ENCODE measurements at regions not wholly inside any gene's neighbourhood (a gene's known extent, or its start where the extent isn't known, plus 50 kb on each side); places are given as distances from the start of the nearest gene placed in this dataset.

- in situ Hi-C loops (cut with HindIII; ENCODE audit: low sequenced_read_pairs) = no loop called here
Measured at GRCh38 chr20:39946053-39946810, 742.8 kb downstream of the MAFB start.

DNA sequence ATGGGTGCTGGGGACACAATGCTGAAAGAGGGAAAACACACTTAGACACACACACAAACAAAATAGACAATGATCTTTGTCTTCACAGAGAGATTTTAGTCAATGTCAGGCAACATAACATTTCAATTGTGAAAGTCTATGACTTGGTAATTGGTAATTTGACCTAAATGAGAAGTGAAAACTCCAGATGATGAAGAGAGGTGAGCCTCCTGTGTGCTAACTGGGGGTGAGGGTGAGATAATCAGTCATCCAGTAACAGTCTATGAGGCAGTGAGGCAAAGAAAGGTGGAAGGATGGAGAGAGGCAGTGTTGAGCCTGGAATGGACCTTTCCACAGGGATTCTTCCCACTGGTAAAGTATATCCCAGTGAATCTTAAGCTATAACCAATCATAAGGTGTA lies 744.2 kb downstream of the MAFB start:
- no peak for DNase-seq (ENCODE audit: low spot score)
- in situ Hi-C loops (cut with HindIII; ENCODE audit: low sequenced_read_pairs) = no loop called here

More at GRCh38 chr20:39946053-39946810, 742.8 kb downstream of the MAFB start:
- DNase-seq (ENCODE audit: low spot score) = no peak

DNA sequence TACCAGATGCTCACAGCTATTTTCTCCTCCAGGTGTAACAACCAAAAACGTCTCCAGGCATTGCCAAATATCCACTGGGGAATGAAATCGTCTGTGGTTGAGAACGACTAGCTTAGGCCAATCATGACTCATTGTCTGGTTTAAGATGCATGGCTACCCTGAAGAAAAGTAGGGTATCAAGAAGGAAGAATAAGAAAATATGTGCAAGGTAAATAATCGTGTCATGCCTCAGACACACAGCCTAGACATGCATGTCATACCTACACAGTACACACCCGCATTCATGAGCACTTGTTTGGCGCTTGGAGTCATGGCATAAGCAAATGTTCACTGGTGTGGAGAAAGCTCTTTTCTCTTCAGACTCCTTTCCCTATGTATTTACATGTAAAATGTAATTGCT lies 745.7 kb downstream of the MAFB start:
- in situ Hi-C loops (cut with HindIII; ENCODE audit: low sequenced_read_pairs) = no loop called here
- DNase-seq (ENCODE audit: low spot score) = no peak

DNA sequence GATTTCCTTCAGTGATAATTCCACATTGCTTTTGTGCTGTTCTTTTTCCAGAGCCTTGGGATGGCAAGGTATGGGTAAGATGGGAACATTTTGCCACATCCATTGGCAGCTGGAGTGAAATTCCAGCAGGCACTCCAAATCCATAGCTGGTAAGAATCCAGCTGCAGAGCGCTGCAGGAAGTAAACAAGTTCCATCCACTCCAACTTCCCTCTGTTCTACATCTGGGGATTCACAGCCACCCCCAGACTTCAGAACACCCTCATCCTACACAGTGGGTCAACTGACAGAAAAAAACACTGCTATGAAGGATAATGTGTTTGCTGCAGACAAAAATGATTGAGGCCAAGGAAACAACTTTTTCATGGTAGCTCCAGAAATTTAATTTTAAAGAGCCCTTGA lies 747.8 kb downstream of the MAFB start:
- DNase-seq (ENCODE audit: low spot score) = no peak
- in situ Hi-C loops (cut with HindIII; ENCODE audit: low sequenced_read_pairs) = no loop called here

GRCh38 chr20:39939241-39939865 lies 749.7 kb downstream of the MAFB start:
- no peak for DNase-seq (ENCODE audit: low spot score)
- in situ Hi-C loops (cut with HindIII; ENCODE audit: low sequenced_read_pairs) = no loop called here

- in situ Hi-C loops (cut with HindIII; ENCODE audit: low sequenced_read_pairs) = no loop called here
- no peak for DNase-seq (ENCODE audit: low spot score)
Measured at GRCh38 chr20:39936401-39936800, 752.6 kb downstream of the MAFB start.

GRCh38 chr20:39935901-39936300 lies 753.1 kb downstream of the MAFB start:
- in situ Hi-C loops (cut with HindIII; ENCODE audit: low sequenced_read_pairs) = no loop called here
- no peak for DNase-seq (ENCODE audit: low spot score)

GRCh38 chr20:39916236-39916765 lies 772.7 kb downstream of the MAFB start:
- in situ Hi-C loops (cut with HindIII; ENCODE audit: low sequenced_read_pairs) = no loop called here
- DNase-seq (ENCODE audit: low spot score) = no peak

GRCh38 chr20:39913274-39913673 lies 775.8 kb downstream of the MAFB start:
- in situ Hi-C loops (cut with HindIII; ENCODE audit: low sequenced_read_pairs) = no loop called here
- no peak for DNase-seq (ENCODE audit: low spot score)

DNA sequence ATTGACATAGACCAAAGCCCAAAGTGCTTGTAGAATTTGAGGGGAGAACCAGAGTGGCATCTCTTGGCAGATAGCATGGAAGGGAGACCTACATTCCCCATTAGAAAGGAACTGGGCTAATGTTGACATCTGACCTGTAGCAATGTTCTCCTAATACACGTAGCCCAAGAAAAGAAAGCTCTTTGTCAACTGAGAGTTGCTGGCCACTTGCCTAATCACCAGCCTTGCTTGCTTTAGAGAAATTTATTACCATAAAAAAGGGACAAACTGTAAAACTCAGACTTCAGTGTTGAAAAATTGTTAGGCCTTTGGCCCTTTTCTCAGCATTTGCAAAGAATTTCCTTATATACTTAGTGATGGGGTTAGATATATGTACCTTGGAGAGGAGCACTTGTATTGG lies 777.5 kb downstream of the MAFB start:
- in situ Hi-C loops (cut with HindIII; ENCODE audit: low sequenced_read_pairs) = no loop called here
- DNase-seq (ENCODE audit: low spot score) = no peak

DNA sequence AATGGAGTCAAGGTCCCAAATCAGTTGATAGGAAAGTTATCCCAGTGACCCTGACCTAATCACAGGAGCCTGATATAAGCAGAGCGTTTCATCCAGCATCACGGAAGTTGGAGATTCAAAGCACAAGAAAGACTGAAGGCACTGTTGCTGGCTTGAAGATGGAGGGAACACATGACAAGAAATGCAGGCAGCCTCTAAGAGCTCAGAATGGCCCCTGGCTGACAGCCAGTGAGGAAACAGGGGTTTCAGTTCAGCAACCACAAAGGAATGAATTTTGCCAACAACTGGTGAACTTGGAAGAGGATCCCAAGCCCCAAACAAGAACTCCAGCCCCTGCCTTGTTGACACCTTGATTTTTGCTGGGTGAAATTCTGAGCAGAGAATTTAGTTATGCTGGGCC lies 778.5 kb downstream of the MAFB start:
- DNase-seq (ENCODE audit: low spot score) = peak; percentile 4
- in situ Hi-C loops (cut with HindIII; ENCODE audit: low sequenced_read_pairs) = no loop called here

DNA sequence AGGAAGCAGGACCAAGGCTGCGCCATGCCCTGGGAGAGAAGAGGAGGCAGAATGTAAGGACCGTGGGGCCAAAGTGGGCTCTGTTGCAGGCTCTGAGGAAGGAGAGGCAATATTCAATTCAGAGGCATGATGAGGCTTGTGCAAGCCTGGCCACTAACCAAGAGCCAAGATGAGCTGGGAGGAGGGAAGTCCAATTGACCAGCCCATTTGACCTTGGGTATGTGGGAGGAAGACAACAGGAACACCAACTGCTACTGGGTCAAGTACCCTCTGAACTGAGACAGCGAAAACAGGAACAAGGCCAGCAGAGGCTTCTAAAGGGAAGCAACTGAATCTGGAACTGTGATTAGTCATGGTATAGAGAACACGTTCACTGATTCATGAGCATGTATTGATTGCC lies 779.6 kb downstream of the MAFB start:
- in situ Hi-C loops (cut with HindIII; ENCODE audit: low sequenced_read_pairs) = no loop called here
- DNase-seq (ENCODE audit: low spot score) = no peak

DNA sequence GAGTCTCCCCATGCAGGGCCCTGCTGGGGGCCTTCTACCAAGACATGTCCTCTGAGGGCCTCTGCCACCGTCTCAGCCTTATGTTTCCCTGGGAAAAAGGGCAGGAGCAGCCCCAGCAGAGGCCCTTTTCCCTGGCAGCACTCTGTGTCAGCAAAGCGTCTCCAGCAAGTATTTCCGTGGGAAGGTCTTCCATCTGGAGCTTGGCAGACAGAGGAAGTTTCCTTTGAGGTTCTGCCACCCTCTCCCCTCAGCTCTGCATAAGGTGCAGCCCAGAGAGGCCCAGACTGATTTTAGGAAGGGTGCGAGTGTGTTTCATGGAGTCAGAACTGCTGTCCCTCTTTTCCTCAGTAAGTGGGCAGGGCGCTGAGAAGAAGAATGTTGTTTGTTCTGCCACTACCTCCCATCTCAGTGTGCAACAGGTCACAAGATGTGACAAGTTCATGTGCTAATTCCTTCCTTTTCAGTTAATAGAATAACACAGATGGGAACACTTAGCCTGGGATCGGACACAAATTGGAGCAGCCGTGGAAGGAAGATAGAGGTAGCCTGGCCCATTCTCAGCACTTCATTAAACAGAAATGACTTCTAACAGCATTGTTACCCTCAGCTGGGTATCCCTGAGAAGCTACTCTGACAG lies 784.4 kb downstream of the MAFB start:
- DNase-seq (ENCODE audit: low spot score) = no peak
- in situ Hi-C loops (cut with HindIII; ENCODE audit: low sequenced_read_pairs) = no loop called here

DNA sequence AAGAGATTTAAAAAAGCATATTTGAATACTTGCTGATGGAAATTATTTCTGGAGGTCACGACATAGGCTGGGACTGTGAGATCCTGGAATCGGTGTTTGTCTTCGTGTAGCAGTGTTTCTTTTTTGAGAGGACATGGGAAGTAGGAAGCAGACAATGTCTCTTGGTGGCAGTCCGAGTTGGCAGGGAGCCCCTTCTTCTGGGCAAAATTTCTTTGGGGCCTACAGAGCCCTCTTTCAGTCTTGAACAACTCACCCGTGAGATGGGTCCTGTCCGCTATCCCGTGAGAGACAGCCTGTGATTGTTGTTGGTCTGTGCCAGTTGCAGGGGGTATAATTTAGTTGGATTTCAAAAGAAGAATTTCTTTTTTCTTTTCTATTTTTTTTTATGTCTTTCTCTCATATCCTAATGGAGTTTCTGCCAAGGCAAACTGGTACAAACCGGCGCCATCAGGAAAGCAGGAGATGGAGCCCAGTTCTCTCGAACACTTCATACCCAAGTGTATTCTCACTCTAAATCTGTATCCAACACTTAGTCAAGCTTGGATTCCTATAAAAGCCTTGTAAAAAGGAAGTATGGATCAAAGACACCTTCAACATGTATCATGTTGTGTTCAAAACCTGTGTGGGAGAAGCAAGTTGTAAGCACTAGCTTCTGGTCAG lies 785.1 kb downstream of the MAFB start:
- in situ Hi-C loops (cut with HindIII; ENCODE audit: low sequenced_read_pairs) = no loop called here
- peak; percentile 35 for DNase-seq (ENCODE audit: low spot score)

DNA sequence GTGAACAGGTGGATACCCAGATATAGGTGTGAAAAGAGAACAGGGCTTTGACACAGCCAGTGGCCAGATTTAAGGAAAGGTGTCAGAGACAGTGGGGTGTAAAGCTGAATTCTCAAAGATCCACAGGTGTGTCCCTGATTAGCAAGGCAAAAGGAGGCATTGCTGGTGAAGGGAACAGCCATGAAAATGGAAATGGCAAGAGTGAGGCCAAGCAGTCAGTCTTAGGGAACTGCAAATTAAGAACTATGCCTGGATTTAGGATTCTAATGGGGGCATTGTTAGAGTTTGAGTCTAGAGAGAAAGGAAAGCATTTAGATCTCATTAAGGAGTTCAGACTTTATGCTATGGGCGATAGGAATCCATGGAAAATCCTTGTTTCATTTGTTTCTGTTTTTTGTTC lies 789.2 kb downstream of the MAFB start:
- DNase-seq (ENCODE audit: low spot score) = no peak
- in situ Hi-C loops (cut with HindIII; ENCODE audit: low sequenced_read_pairs) = no loop called here

GRCh38 chr20:39898467-39898852 lies 790.6 kb downstream of the MAFB start:
- in situ Hi-C loops (cut with HindIII; ENCODE audit: low sequenced_read_pairs) = no loop called here
- DNase-seq (ENCODE audit: low spot score) = no peak

- in situ Hi-C loops (cut with HindIII; ENCODE audit: low sequenced_read_pairs) = no loop called here
Measured at GRCh38 chr20:39897781-39898466, 791.1 kb downstream of the MAFB start.

DNA sequence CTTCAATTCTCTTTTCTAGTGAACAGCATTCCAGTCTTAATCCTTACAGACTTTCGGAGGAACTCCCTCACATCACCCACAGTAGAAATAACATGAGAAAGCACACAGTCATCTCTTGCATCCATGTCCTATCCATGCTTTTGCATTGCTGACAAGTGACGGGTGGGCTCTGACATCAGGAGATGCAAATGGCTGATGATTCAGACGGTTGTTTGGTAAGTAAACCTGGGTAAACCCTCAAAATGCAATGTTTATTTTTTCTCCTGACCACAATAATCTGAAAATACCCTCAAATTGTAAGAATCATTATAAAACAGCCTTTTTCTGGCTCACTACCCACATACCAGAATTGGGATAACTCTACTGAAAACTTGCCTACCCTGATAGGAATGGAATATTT lies 792.0 kb downstream of the MAFB start:
- in situ Hi-C loops (cut with HindIII; ENCODE audit: low sequenced_read_pairs) = no loop called here
- no peak for DNase-seq (ENCODE audit: low spot score)

More at GRCh38 chr20:39897781-39898466, 791.1 kb downstream of the MAFB start:
- DNase-seq (ENCODE audit: low spot score) = no peak

DNA sequence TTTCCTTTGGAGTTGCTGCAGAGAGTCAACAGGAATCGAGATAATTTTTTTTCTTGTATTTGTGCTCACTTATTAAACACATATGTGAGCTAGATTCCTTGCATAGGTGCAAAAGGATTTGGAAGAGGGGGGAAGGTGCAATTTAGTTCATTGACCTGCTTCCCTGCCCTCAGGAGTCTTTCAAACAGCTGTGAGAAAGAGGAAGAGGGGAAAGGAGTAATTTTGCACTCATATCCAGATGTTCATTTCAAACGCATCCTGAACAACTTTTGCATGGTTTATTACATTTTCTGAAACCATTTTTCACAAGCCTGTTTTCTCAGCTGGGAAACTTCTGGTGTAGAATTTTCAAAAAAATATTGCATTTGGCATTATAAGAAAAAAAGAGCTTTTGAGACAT lies 795.0 kb downstream of the MAFB start:
- DNase-seq (ENCODE audit: low spot score) = no peak
- in situ Hi-C loops (cut with HindIII; ENCODE audit: low sequenced_read_pairs) = no loop called here

Measured in G401 (cell line).